Hepatocyte (in vitro differentiated cells): ENCODE measurements at regions not wholly inside any gene's neighbourhood (a gene's known extent, or its start where the extent isn't known, plus 50 kb on each side); places are given as distances from the start of the nearest gene placed in this dataset.

Source experiments
- CTCF ChIP-seq: fragments of 200-600 bp; sonication (generic); IDR thresholded peaks from 2 replicates; pipeline ENCODE4 v1.5.1; 2016; ENCODE audit warnings: antibody characterized with exemption, mild to moderate bottlenecking; ENCODE audit not compliant: poor library complexity
- EZH2 ChIP-seq: fragments of 200-600 bp; sonication (generic); IDR thresholded peaks from 2 replicates; pipeline ENCODE4 v1.6.1; 2016; ENCODE audit warnings: antibody characterized with exemption, mild to moderate bottlenecking, borderline replicate concordance
- EZH2phosphoT487 ChIP-seq: fragments of 200-600 bp; sonication (generic); IDR thresholded peaks from one replicate; pipeline ENCODE4 v1.6.1; 2018; ENCODE audit warnings: antibody characterized with exemption, mild to moderate bottlenecking, low read depth, moderate library complexity; ENCODE audit not compliant: unreplicated experiment, severe bottlenecking

GRCh38 chrX:38930474-38930873, 129.2 kb downstream of the MID1IP1 start:
- TF ChIP-seq EZH2: no peak
- no peak for TF ChIP-seq CTCF
- no peak for TF ChIP-seq EZH2phosphoT487
